HEK293T (cell line): ENCODE measurements at regions not wholly inside any gene's neighbourhood (a gene's known extent, or its start where the extent isn't known, plus 50 kb on each side); places are given as distances from the start of the nearest gene placed in this dataset.

Experiments
- ARNT ChIP-seq: fragments of 450-650 bp; IDR thresholded peaks from 2 replicates; pipeline ENCODE4 v1.6.1; 2017; ENCODE audit warnings: mild to moderate bottlenecking
- BHLHE40 ChIP-seq: fragments of 450-650 bp; IDR thresholded peaks from 2 replicates; pipeline ENCODE4 v1.6.1; 2016; ENCODE audit warnings: mild to moderate bottlenecking, moderate library complexity, borderline replicate concordance
- ELF4 ChIP-seq: fragments of 450-650 bp; IDR thresholded peaks from 2 replicates; pipeline ENCODE4 v1.6.1; 2017; ENCODE audit warnings: antibody characterized with exemption
- FOXA1 ChIP-seq: fragments of 450-650 bp; IDR thresholded peaks from 2 replicates; pipeline ENCODE4 v1.6.1; 2016; ENCODE audit warnings: mild to moderate bottlenecking
- FOXK2 ChIP-seq: fragments of 450-650 bp; IDR thresholded peaks from 2 replicates; pipeline ENCODE4 v1.6.1; 2016; ENCODE audit warnings: mild to moderate bottlenecking
- FOXM1 ChIP-seq: fragments of 450-650 bp; IDR thresholded peaks from 2 replicates; pipeline ENCODE4 v1.6.1; 2017; ENCODE audit warnings: mild to moderate bottlenecking, borderline replicate concordance
- L3MBTL2 ChIP-seq: fragments of 450-650 bp; conservative IDR thresholded peaks from 2 replicates; pipeline ENCODE4 v1.6.1; 2016; ENCODE audit warnings: mild to moderate bottlenecking
- LEF1 ChIP-seq: fragments of 450-650 bp; IDR thresholded peaks from 2 replicates; pipeline ENCODE4 v1.6.1; 2017; ENCODE audit warnings: mild to moderate bottlenecking, borderline replicate concordance
- NFRKB ChIP-seq: fragments of 450-650 bp; IDR thresholded peaks from 2 replicates; pipeline ENCODE4 v1.6.1; 2016; ENCODE audit warnings: mild to moderate bottlenecking, moderate library complexity
- PKNOX1 ChIP-seq: fragments of 450-650 bp; IDR thresholded peaks from 2 replicates; pipeline ENCODE4 v1.6.1; 2016
- SP1 ChIP-seq: fragments of 450-650 bp; IDR thresholded peaks from 2 replicates; pipeline ENCODE4 v1.6.1; 2017
- SUZ12 ChIP-seq: fragments of 450-650 bp; IDR thresholded peaks from 2 replicates; pipeline ENCODE4 v1.6.1; 2016; ENCODE audit warnings: mild to moderate bottlenecking
- TARDBP ChIP-seq: fragments of 450-650 bp; IDR thresholded peaks from 2 replicates; pipeline ENCODE4 v1.6.1; 2016
- ZNF384 ChIP-seq: fragments of 450-650 bp; IDR thresholded peaks from 2 replicates; pipeline ENCODE4 v1.6.1; 2016

GRCh38 chr18:27528925-27529521 is 343.9 kb upstream of the CHST9 start:
- no peak for TF ChIP-seq BHLHE40
- no peak for TF ChIP-seq NFRKB
- no peak for TF ChIP-seq SP1
- no peak for TF ChIP-seq FOXA1
- TF ChIP-seq PKNOX1 = no peak
- no peak for TF ChIP-seq FOXM1
- no peak for TF ChIP-seq FOXK2
- TF ChIP-seq ELF4 = no peak
- TF ChIP-seq TARDBP = no peak
- no peak for TF ChIP-seq L3MBTL2
- TF ChIP-seq ZNF384 = no peak
- TF ChIP-seq SUZ12 = no peak
- no peak for TF ChIP-seq ARNT
- TF ChIP-seq LEF1 = no peak
